BE2C (cell line): ENCODE measurements at regions not wholly inside any gene's neighbourhood (a gene's known extent, or its start where the extent isn't known, plus 50 kb on each side); places are given as distances from the start of the nearest gene placed in this dataset.

ENCODE experiments used
- DNase-seq: peaks from one replicate; pipeline ENCODE4 v3.0.0-alpha.2; 2020
- H3K27me3 ChIP-seq: fragments of 250-450 bp; sonication (Bioruptor Pico); 2 replicates; pipeline ENCODE4 v1.5.1; 2020; ENCODE audit warnings: mild to moderate bottlenecking
- H3K36me3 ChIP-seq: fragments of 250-450 bp; sonication (Bioruptor Pico); 2 replicates; pipeline ENCODE4 v1.5.1; 2020; ENCODE audit warnings: mild to moderate bottlenecking
- H3K4me1 ChIP-seq: fragments of 250-450 bp; sonication (Bioruptor Pico); 2 replicates; pipeline ENCODE4 v1.5.1; 2020
- H3K4me3 ChIP-seq: 2 replicates; pipeline ENCODE4 v1.5.1; 2011; ENCODE audit warnings: low read depth, low read length
- H3K9me3 ChIP-seq: fragments of 250-450 bp; sonication (Bioruptor Pico); 2 replicates; pipeline ENCODE4 v1.5.1; 2020
- TF ChIP-seq, protein P1 (sequence below): IDR thresholded peaks from 2 replicates; pipeline ENCODE4 v1.5.1; 2012; ENCODE audit warnings: mild to moderate bottlenecking, low read depth, low read length

- peak; percentile 56 for DNase-seq
- Histone ChIP-seq H3K4me3 (no peak overlapping the region), H3K27me3 (peaks cover 16% of the 10 kb centered on the region), H3K36me3 (no peaks in the 10 kb centered on the region), H3K9me3 (no peaks in the 10 kb centered on the region), H3K4me1 (peaks cover 5% of the 10 kb centered on the region)
- TF ChIP-seq, protein P1, sequence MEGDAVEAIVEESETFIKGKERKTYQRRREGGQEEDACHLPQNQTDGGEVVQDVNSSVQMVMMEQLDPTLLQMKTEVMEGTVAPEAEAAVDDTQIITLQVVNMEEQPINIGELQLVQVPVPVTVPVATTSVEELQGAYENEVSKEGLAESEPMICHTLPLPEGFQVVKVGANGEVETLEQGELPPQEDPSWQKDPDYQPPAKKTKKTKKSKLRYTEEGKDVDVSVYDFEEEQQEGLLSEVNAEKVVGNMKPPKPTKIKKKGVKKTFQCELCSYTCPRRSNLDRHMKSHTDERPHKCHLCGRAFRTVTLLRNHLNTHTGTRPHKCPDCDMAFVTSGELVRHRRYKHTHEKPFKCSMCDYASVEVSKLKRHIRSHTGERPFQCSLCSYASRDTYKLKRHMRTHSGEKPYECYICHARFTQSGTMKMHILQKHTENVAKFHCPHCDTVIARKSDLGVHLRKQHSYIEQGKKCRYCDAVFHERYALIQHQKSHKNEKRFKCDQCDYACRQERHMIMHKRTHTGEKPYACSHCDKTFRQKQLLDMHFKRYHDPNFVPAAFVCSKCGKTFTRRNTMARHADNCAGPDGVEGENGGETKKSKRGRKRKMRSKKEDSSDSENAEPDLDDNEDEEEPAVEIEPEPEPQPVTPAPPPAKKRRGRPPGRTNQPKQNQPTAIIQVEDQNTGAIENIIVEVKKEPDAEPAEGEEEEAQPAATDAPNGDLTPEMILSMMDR, result peak; percentile 85
Observed at GRCh38 chr12:19572920-19573558, 133.7 kb downstream of the AEBP2 start.

GRCh38 chr12:19573866-19574265 lies 134.6 kb downstream of the AEBP2 start:
- H3K36me3 ChIP-seq, result no peaks in the 10 kb centered on the region
- H3K9me3 ChIP-seq, result no peaks in the 10 kb centered on the region
- no peak overlapping the region for H3K4me3 ChIP-seq
- peaks cover 5% of the 10 kb centered on the region for H3K4me1 ChIP-seq
- H3K27me3 ChIP-seq, result peaks cover 16% of the 10 kb centered on the region
- DNase-seq, result no peak
- TF ChIP-seq, protein P1, result no peak

DNA sequence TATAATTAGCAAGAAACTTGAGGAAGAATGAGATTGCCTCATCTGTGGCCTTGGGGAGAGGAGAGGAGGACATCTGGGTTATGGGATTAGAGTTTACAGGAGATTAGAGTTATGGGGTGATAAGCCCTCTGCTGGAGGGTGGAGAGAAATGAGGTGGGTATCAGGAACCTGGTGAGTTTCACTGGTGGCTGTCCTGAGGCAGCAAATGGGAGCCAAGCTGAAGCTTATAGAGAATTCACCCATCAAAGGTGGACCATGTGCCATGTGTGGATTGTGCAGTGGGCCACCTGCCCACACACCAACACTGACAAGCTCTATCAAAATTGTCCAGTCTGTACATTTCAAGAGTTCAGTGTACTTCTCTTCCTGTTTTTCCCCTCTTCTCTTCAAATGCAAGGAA lies 135.3 kb downstream of the AEBP2 start:
- peaks cover 16% of the 10 kb centered on the region for H3K27me3 ChIP-seq
- TF ChIP-seq, protein P1, result peak; percentile 31
- H3K9me3 ChIP-seq, result no peaks in the 10 kb centered on the region
- peaks cover 5% of the 10 kb centered on the region for H3K4me1 ChIP-seq
- H3K4me3 ChIP-seq, result no peak overlapping the region
- DNase-seq, result no peak
- no peaks in the 10 kb centered on the region for H3K36me3 ChIP-seq

DNA sequence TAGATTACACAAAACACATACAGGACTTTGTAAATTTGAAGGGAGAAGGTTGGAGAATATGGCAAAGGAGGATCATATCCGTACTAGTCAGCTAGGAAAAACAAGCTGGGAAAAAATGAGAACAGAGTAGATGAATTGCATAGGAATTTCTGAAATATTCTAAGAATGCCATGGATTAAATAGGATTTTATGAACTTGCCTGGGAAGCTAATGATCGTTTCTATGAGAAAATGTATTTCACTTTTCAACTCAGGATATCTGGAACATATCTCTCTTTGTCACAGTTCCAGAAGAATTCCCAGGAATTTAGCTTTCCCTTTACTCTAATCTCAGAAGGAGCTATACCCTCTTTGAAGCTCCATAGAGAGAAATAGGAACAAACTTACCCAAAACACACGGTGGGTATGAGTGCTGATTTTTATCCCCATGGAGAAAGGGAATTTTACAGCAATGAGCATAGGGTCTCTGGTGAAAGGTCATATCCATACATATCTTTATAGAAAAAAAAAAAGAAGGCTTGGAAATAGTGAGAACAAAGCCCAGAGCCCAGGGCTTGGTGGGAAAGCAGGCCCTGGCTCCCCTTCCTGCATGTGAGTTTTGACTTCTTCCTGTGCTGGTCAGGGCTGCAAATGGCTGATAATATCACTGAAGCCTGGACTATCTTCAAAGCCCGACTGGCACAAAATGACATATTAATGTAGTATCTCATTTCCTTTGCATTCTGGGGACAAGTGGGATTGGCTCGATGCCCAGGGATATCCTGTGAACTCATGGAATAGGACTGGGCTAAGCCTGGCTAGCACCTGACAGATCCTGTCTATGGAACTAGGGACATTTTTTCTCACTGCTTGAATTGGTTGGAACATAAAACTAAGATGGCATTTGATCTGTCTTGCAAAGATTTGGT lies 136.3 kb downstream of the AEBP2 start:
- Histone ChIP-seq H3K9me3 (no peaks in the 10 kb centered on the region), H3K4me1 (peaks cover 5% of the 10 kb centered on the region), H3K36me3 (no peaks in the 10 kb centered on the region), H3K4me3 (no peak overlapping the region), H3K27me3 (peaks cover 16% of the 10 kb centered on the region)
- peak; percentile 95 for DNase-seq
- TF ChIP-seq, protein P1, result no peak

DNA sequence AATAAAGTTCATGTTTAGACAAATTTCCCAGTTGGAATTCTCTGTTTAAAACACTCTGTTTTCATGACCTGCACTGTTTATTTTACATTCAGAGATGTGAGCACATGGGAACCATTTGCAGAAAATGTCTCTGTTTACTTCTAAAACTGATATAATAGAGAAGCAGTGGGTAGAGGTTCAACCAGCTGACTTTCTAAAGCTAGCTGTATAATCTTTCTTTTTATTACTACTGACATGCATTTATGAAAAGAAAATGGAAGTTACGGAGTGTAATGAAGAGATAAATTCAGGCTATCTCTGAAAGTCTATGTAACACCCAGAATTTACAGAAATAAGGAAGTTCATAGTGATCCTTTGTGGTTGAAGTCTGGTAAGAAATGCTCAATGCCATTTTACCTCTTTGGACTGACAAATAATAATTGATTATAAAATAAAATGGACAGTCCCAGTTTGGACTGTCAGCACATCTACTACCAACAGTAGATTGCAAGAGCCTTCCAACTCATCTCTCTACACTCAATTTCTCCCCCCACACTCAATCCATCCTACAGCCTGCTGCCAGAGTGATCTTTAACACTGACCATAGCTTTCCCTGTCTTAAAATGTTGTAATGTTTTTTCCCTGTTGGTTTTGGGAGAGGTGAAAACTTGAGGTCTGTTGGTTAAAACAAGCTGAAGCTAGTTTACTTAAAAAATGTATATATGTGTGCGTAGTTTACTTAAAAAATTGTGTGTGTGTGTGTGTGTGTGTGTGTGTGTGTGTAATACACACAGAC lies 137.4 kb downstream of the AEBP2 start:
- TF ChIP-seq, protein P1, result no peak
- H3K27me3 ChIP-seq, result peaks cover 16% of the 10 kb centered on the region
- no peaks in the 10 kb centered on the region for H3K9me3 ChIP-seq
- DNase-seq, result no peak
- no peak overlapping the region for H3K4me3 ChIP-seq
- no peaks in the 10 kb centered on the region for H3K36me3 ChIP-seq
- peaks cover 5% of the 10 kb centered on the region for H3K4me1 ChIP-seq

- Histone ChIP-seq H3K27me3 (peaks cover 16% of the 10 kb centered on the region), H3K4me1 (peaks cover 5% of the 10 kb centered on the region), H3K36me3 (no peaks in the 10 kb centered on the region), H3K4me3 (no peak overlapping the region), H3K9me3 (no peaks in the 10 kb centered on the region)
- DNase-seq, result no peak
- TF ChIP-seq, protein P1, result no peak
Observed at GRCh38 chr12:19577281-19577530, 137.9 kb downstream of the AEBP2 start.
